ENCODE measurements at regions not wholly inside any gene's neighbourhood (a gene's known extent, or its start where the extent isn't known, plus 50 kb on each side); places are given as distances from the start of the nearest gene placed in this dataset.

GRCh38 chr3:137061186-137061585, 103.4 kb downstream of the IL20RB start:
- TF ChIP-seq PAX5 (IDR thresholded peaks at IDR 0.05; ENCODE audit: insufficient read depth, low read length, severe bottlenecking): no peak
- TF ChIP-seq POU2F2 (IDR thresholded peaks at IDR 0.05; ENCODE audit: low read depth, low read length): no peak
- TF ChIP-seq TAF1 (IDR thresholded peaks at IDR 0.05; ENCODE audit: low read depth, low read length): no peak
- TF ChIP-seq SPI1 (IDR thresholded peaks at IDR 0.05; ENCODE audit: low read depth, low read length): no peak
- no peak for TF ChIP-seq POLR2AphosphoS5 (IDR thresholded peaks at IDR 0.05; ENCODE audit: low read depth, low read length)
- TF ChIP-seq POLR2A (IDR thresholded peaks at IDR 0.05; ENCODE audit: low read depth, low read length): no peak
- DNase-seq (ENCODE audit: insufficient read length, low spot score) (no peak), FAIRE-seq (no peak)

- DNase-seq (ENCODE audit: insufficient read length, low spot score): no peak
- peak; percentile 82 for FAIRE-seq
- no peak for TF ChIP-seq TAF1 (IDR thresholded peaks at IDR 0.05; ENCODE audit: low read depth, low read length)
- TF ChIP-seq POU2F2 (IDR thresholded peaks at IDR 0.05; ENCODE audit: low read depth, low read length): no peak
- TF ChIP-seq POLR2A (IDR thresholded peaks at IDR 0.05; ENCODE audit: low read depth, low read length): no peak
- TF ChIP-seq PAX5 (IDR thresholded peaks at IDR 0.05; ENCODE audit: insufficient read depth, low read length, severe bottlenecking): no peak
- no peak for TF ChIP-seq POLR2AphosphoS5 (IDR thresholded peaks at IDR 0.05; ENCODE audit: low read depth, low read length)
- no peak for TF ChIP-seq SPI1 (IDR thresholded peaks at IDR 0.05; ENCODE audit: low read depth, low read length)
Measured at GRCh38 chr3:137062250-137062649, 104.5 kb downstream of the IL20RB start.

- DNase-seq (ENCODE audit: insufficient read length, low spot score) (no peak), FAIRE-seq (no peak)
- TF ChIP-seq TAF1 (IDR thresholded peaks at IDR 0.05; ENCODE audit: low read depth, low read length) (no peak), PAX5 (IDR thresholded peaks at IDR 0.05; ENCODE audit: insufficient read depth, low read length, severe bottlenecking) (no peak), SPI1 (IDR thresholded peaks at IDR 0.05; ENCODE audit: low read depth, low read length) (no peak), POU2F2 (IDR thresholded peaks at IDR 0.05; ENCODE audit: low read depth, low read length) (no peak)
Measured at GRCh38 chr3:137065381-137065780, 107.6 kb downstream of the IL20RB start.

- DNase-seq (ENCODE audit: insufficient read length, low spot score): no peak
- FAIRE-seq: no peak
- no peak for TF ChIP-seq POLR2AphosphoS5 (IDR thresholded peaks at IDR 0.05; ENCODE audit: low read depth, low read length)
- no peak for TF ChIP-seq PAX5 (IDR thresholded peaks at IDR 0.05; ENCODE audit: insufficient read depth, low read length, severe bottlenecking)
- TF ChIP-seq POLR2A (IDR thresholded peaks at IDR 0.05; ENCODE audit: low read depth, low read length): no peak
Measured at GRCh38 chr3:137066092-137066491, 108.3 kb downstream of the IL20RB start.

GRCh38 chr3:137071104-137071503, 113.3 kb downstream of the IL20RB start:
- TF ChIP-seq PAX5 (IDR thresholded peaks at IDR 0.05; ENCODE audit: insufficient read depth, low read length, severe bottlenecking) (no peak), TAF1 (IDR thresholded peaks at IDR 0.05; ENCODE audit: low read depth, low read length) (no peak), SPI1 (IDR thresholded peaks at IDR 0.05; ENCODE audit: low read depth, low read length) (no peak), POLR2A (IDR thresholded peaks at IDR 0.05; ENCODE audit: low read depth, low read length) (no peak), POU2F2 (IDR thresholded peaks at IDR 0.05; ENCODE audit: low read depth, low read length) (no peak), POLR2AphosphoS5 (IDR thresholded peaks at IDR 0.05; ENCODE audit: low read depth, low read length) (no peak)
- FAIRE-seq: no peak

GRCh38 chr3:137075020-137075419, 117.2 kb downstream of the IL20RB start:
- no peak for DNase-seq (ENCODE audit: insufficient read length, low spot score)
- no peak for FAIRE-seq
- TF ChIP-seq POLR2A (IDR thresholded peaks at IDR 0.05; ENCODE audit: low read depth, low read length) (no peak), TAF1 (IDR thresholded peaks at IDR 0.05; ENCODE audit: low read depth, low read length) (no peak), SPI1 (IDR thresholded peaks at IDR 0.05; ENCODE audit: low read depth, low read length) (no peak), POLR2AphosphoS5 (IDR thresholded peaks at IDR 0.05; ENCODE audit: low read depth, low read length) (no peak), POU2F2 (IDR thresholded peaks at IDR 0.05; ENCODE audit: low read depth, low read length) (no peak), PAX5 (IDR thresholded peaks at IDR 0.05; ENCODE audit: insufficient read depth, low read length, severe bottlenecking) (no peak)

More at GRCh38 chr3:137071104-137071503, 113.3 kb downstream of the IL20RB start:
- no peak for DNase-seq (ENCODE audit: insufficient read length, low spot score)

- TF ChIP-seq TAF1 (IDR thresholded peaks at IDR 0.05; ENCODE audit: low read depth, low read length) (no peak), POLR2AphosphoS5 (IDR thresholded peaks at IDR 0.05; ENCODE audit: low read depth, low read length) (no peak), POLR2A (IDR thresholded peaks at IDR 0.05; ENCODE audit: low read depth, low read length) (no peak), SPI1 (IDR thresholded peaks at IDR 0.05; ENCODE audit: low read depth, low read length) (no peak), POU2F2 (IDR thresholded peaks at IDR 0.05; ENCODE audit: low read depth, low read length) (no peak), PAX5 (IDR thresholded peaks at IDR 0.05; ENCODE audit: insufficient read depth, low read length, severe bottlenecking) (no peak)
- FAIRE-seq (no peak), DNase-seq (ENCODE audit: insufficient read length, low spot score) (no peak)
Measured at GRCh38 chr3:137078040-137078439, 120.3 kb downstream of the IL20RB start.

GRCh38 chr3:137079571-137079970, 121.8 kb downstream of the IL20RB start:
- TF ChIP-seq TAF1 (IDR thresholded peaks at IDR 0.05; ENCODE audit: low read depth, low read length) (no peak), POLR2A (IDR thresholded peaks at IDR 0.05; ENCODE audit: low read depth, low read length) (no peak), SPI1 (IDR thresholded peaks at IDR 0.05; ENCODE audit: low read depth, low read length) (no peak), POU2F2 (IDR thresholded peaks at IDR 0.05; ENCODE audit: low read depth, low read length) (no peak), PAX5 (IDR thresholded peaks at IDR 0.05; ENCODE audit: insufficient read depth, low read length, severe bottlenecking) (no peak), POLR2AphosphoS5 (IDR thresholded peaks at IDR 0.05; ENCODE audit: low read depth, low read length) (no peak)
- FAIRE-seq: no peak
- DNase-seq (ENCODE audit: insufficient read length, low spot score): no peak

GRCh38 chr3:137081711-137082110, 123.9 kb downstream of the IL20RB start:
- TF ChIP-seq TAF1 (IDR thresholded peaks at IDR 0.05; ENCODE audit: low read depth, low read length) (no peak), PAX5 (IDR thresholded peaks at IDR 0.05; ENCODE audit: insufficient read depth, low read length, severe bottlenecking) (no peak), POLR2A (IDR thresholded peaks at IDR 0.05; ENCODE audit: low read depth, low read length) (no peak), POLR2AphosphoS5 (IDR thresholded peaks at IDR 0.05; ENCODE audit: low read depth, low read length) (no peak), POU2F2 (IDR thresholded peaks at IDR 0.05; ENCODE audit: low read depth, low read length) (no peak), SPI1 (IDR thresholded peaks at IDR 0.05; ENCODE audit: low read depth, low read length) (no peak)
- FAIRE-seq (no peak), DNase-seq (ENCODE audit: insufficient read length, low spot score) (no peak)

- DNase-seq (ENCODE audit: insufficient read length, low spot score): no peak
- FAIRE-seq: no peak
- no peak for TF ChIP-seq POLR2A (IDR thresholded peaks at IDR 0.05; ENCODE audit: low read depth, low read length)
- TF ChIP-seq SPI1 (IDR thresholded peaks at IDR 0.05; ENCODE audit: low read depth, low read length): no peak
- TF ChIP-seq TAF1 (IDR thresholded peaks at IDR 0.05; ENCODE audit: low read depth, low read length): no peak
- TF ChIP-seq POU2F2 (IDR thresholded peaks at IDR 0.05; ENCODE audit: low read depth, low read length): no peak
- no peak for TF ChIP-seq PAX5 (IDR thresholded peaks at IDR 0.05; ENCODE audit: insufficient read depth, low read length, severe bottlenecking)
- TF ChIP-seq POLR2AphosphoS5 (IDR thresholded peaks at IDR 0.05; ENCODE audit: low read depth, low read length): no peak
Measured at GRCh38 chr3:137082763-137083162, 125.0 kb downstream of the IL20RB start.
